ENCODE measurements at regions not wholly inside any gene's neighbourhood (a gene's known extent, or its start where the extent isn't known, plus 50 kb on each side); places are given as distances from the start of the nearest gene placed in this dataset.

GRCh38 chr2:81328968-81329367, 1024.4 kb upstream of the LRRTM1 start:
- H2AFZ ChIP-seq (ENCODE audit: low read depth, low read length) = no peak overlapping the region
- H3K4me1 ChIP-seq (replicated peaks in 1 of 2; ENCODE audit: control insufficient read depth in 2 of 2, insufficient read depth in 2 of 2, low read length in 2 of 2) = no peaks in the 10 kb centered on the region
- ChIA-PET POLR2A (no interaction called here), CTCF (ENCODE audit: low intra/inter-chr PET ratio) (no interaction called here)
- intact Hi-C loops (cut with micrococcal nuclease) (no loop called here), in situ Hi-C loops (cut with MboI) (no loop called here)
- H3K9ac ChIP-seq (ENCODE audit: insufficient read depth in 1 of 2, low read depth in 2 of 2, low read length in 2 of 2) = no peak overlapping the region
- no peak overlapping the region for H3K4me3 ChIP-seq
- H3K36me3 ChIP-seq (ENCODE audit: control insufficient read depth, insufficient read depth, low read length) = no peaks in the 10 kb centered on the region
- ATAC-seq (no peak), FAIRE-seq (no peak), DNase-seq (ENCODE audit: extremely low read depth in 1 of 4, low spot score in 3 of 4) (no peak)
- H3K79me2 ChIP-seq (ENCODE audit: control insufficient read depth, insufficient read depth, low read length) = no peaks in the 10 kb centered on the region
- WGBS (ENCODE audit: insufficient coverage, low coverage, missing lambda C conversion rate) = 0% methylated on average over 2 of the region's 2 CpGs
- no peak overlapping the region for H3K27ac ChIP-seq (ENCODE audit: extremely low read depth, low read depth, low read length)
- H3K27me3 ChIP-seq (ENCODE audit: control insufficient read depth in 2 of 2, insufficient read depth in 2 of 2, low read length in 2 of 2) = no peaks in the 10 kb centered on the region
- H3K4me2 ChIP-seq (ENCODE audit: insufficient read depth, low read length) = no peak overlapping the region
- TF ChIP-seq SNAPC5 (CRISPR knock-in tag; IDR thresholded peaks at IDR 0.05) (no peak), ZNF395 (CRISPR knock-in tag; IDR thresholded peaks at IDR 0.05) (no peak), ZNF224 (CRISPR knock-in tag; IDR thresholded peaks at IDR 0.05) (no peak), NR2F6 (CRISPR knock-in tag; IDR thresholded peaks at IDR 0.05) (no peak), KDM5B (IDR thresholded peaks at IDR 0.05; ENCODE audit: insufficient replicate concordance, low read depth, low read length) (no peak), CC2D1A (IDR thresholded peaks at IDR 0.05) (no peak), ETV1 (tag; conservative IDR thresholded peaks at IDR 0.05; ENCODE audit: low read depth) (no peak), PCBP1 (IDR thresholded peaks at IDR 0.05; ENCODE audit: low read depth, low read length, poor library complexity, severe bottlenecking) (no peak), MEIS2 (IDR thresholded peaks at IDR 0.05; ENCODE audit: partially characterized antibody) (no peak), CREBBP (IDR thresholded peaks at IDR 0.05; ENCODE audit: low read depth, low read length) (no peak), MITF (IDR thresholded peaks at IDR 0.05) (no peak), TRIM28 (IDR thresholded peaks at IDR 0.05) (no peak), CREM (IDR thresholded peaks at IDR 0.05; ENCODE audit: low read depth) (no peak), BRF2 (IDR thresholded peaks at IDR 0.05; ENCODE audit: borderline replicate concordance, insufficient read depth, insufficient read length) (no peak), GATA2 (CRISPR knock-in tag; IDR thresholded peaks at IDR 0.05) (no peak), ZSCAN32 (CRISPR knock-in tag; IDR thresholded peaks at IDR 0.05) (no peak)
- no peaks in the 10 kb centered on the region for H4K20me1 ChIP-seq (replicated peaks; ENCODE audit: control insufficient read depth, insufficient read depth, low read length)
- H3K9me1 ChIP-seq (ENCODE audit: control insufficient read depth, insufficient read depth, low read length) = no peaks in the 10 kb centered on the region
- no TSS peak for BruUV-seq (replicated peaks)
- H3K9me3 ChIP-seq (replicated peaks; ENCODE audit: control insufficient read depth, insufficient read depth, low read depth, low read length) = no peaks in the 10 kb centered on the region
